ENCODE measurements at regions not wholly inside any gene's neighbourhood (a gene's known extent, or its start where the extent isn't known, plus 50 kb on each side); places are given as distances from the start of the nearest gene placed in this dataset.

DNA sequence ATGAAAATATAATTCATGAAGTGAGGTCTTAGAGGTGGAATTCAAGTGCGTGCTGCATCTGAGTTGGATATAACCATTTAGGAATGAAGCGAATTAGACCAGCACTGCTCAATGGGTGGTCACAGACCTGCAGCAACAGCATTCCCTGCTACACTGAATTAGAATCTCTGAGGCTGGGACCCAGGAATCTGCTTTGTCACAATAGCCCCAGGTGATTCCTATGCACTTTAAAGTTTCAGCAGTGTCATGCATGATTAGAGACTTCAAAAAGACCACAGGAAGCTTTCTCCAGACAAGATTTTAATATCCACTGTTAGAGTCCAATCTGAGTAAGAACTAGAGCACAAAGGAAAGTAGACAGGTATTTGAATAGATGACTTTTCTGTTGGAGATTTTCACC, 352.8 kb upstream of the VSTM2A start:
- TF ChIP-seq, protein P1, sequence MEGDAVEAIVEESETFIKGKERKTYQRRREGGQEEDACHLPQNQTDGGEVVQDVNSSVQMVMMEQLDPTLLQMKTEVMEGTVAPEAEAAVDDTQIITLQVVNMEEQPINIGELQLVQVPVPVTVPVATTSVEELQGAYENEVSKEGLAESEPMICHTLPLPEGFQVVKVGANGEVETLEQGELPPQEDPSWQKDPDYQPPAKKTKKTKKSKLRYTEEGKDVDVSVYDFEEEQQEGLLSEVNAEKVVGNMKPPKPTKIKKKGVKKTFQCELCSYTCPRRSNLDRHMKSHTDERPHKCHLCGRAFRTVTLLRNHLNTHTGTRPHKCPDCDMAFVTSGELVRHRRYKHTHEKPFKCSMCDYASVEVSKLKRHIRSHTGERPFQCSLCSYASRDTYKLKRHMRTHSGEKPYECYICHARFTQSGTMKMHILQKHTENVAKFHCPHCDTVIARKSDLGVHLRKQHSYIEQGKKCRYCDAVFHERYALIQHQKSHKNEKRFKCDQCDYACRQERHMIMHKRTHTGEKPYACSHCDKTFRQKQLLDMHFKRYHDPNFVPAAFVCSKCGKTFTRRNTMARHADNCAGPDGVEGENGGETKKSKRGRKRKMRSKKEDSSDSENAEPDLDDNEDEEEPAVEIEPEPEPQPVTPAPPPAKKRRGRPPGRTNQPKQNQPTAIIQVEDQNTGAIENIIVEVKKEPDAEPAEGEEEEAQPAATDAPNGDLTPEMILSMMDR (IDR thresholded peaks at IDR 0.05), result no peak
- TF ChIP-seq POLR2A (IDR thresholded peaks at IDR 0.05), result no peak
